CD4-positive, alpha-beta T cell treated with Interleukin-15 for 4 hours (primary cell): ENCODE measurements at regions not wholly inside any gene's neighbourhood (a gene's known extent, or its start where the extent isn't known, plus 50 kb on each side); places are given as distances from the start of the nearest gene placed in this dataset.
A peak's percentile ranks its signal among the peaks of the same experiment; 100 is the strongest.

ENCODE experiments used
- DNase-seq: peaks from one replicate; pipeline ENCODE4 v3.0.0-alpha.2; 2020; ENCODE audit warnings: low spot score

DNA sequence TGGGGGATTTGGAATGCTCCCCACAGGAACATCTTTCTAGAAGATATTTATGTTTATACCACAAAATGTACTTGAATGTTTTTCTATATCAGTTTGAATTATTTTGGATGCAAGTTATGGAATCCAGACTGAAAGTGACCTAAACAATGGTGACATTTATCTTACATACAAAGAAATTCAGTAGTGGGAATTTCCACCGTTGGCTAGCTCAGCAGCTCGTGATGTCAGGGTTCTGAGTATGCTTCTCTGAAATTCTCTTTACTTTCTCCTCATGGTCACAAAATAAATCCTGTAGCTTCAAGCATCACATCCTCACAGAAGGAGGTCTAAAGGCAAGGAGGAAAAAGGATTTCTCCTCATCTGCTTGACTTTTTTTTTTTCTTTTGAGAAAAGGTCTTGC, 105.3 kb downstream of the AKAIN1 start:
- no peak for DNase-seq

DNA sequence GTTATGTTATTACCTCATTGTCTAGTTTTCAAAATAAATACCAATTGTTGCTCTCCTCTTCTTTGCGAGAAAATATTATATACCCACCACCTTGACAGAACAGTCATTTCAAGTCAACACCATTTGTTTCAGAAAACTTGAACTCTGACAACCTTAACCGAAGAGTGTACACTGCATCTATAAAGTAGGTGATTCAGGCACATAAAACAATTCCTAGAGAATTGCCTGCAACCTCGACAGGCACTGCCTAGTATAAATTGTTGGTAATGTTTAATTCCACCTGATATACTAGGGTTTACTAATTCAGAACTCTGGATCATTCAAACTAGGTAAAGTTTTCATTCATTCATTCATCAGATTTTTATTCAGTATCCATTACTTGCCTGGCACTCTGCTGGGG, 121.8 kb downstream of the AKAIN1 start:
- no peak for DNase-seq

DNA sequence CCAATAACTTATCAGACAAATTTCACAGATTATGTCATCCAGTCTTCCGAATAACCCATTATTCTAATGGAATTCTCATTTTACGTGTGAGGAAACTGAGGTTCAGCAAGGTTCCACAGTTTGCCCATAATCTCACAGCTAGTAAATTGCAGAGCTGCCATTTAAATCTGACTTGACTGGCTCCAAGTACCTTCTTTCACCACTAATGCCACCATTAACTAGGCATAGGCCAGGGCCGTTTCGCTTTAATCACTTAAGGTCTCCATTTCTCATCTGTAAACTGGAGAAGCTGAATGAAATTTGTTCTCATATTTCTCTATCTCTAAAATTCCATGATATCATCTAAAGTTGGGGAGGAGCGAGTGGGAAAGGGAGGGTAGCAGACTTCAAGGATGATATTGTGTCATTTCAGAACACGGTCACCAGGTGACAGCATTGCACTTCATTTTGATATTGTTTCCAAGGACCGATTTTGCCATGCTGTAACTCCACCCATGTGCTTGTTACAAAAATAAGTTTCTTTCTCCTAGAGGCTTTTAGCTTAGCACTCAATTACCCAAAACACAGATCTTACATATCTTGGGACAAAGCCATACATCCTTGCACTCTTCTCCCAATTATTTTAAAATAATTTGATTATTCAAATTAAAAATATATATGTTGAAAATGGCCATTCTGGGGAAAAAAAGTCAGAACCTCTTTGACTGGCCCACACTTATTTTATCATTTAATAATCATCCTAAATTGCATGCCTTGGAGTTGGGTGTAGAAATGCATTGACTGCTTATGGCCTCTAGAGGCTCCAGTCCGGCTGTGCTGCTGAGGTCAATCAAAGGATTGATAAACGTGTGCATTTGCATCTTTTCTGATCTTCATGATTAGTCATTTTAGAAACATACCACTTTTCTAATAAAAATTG, 123.8 kb downstream of the AKAIN1 start:
- DNase-seq, result peak; percentile 15

DNA sequence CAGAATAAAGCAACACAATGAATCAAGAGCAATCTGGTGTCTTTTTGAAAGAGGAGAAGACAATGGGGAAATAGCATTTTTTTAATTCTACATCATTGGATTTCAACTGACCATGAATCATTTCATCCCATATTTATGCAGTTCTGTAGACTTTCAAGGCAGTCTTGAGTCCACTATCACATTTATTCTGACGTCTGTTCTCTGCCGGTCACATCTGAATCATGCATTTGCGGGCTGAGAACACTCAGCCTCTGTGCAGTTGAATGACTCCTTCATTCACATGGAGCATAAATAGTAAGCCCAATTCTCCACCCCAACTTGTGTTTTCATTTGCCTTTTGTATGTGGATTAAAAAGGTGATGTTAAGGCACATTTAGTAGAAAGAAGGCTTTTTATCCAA, 128.2 kb downstream of the AKAIN1 start:
- no peak for DNase-seq

DNA sequence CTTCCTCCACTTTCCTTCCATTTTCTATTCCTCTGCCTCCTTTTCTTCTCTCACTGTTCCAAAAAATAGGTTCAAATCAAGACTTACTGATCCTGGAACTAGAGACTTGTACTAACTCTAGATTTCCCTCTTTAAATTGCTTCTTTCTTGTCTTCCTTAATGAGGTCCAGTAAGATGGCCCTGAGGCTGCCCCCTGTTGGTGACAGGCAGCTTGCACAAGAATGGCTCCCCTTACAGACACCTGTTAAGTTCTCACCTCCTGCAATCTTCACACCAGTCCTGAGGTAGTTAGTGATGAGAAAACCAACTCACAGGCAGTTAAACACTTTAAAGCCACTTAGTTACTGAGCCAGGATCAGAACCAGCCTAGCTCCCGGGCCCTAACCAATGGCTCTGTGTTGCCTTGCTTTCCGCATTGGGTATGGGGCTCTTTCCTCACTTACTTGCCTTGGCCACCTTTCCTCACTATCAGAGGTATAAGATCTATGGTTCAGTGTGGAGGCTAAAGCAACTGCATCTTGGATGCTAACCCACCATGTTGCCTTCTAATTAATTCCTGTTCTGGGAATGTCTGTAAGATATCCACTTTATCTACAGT, 130.6 kb downstream of the AKAIN1 start:
- DNase-seq, result no peak

DNA sequence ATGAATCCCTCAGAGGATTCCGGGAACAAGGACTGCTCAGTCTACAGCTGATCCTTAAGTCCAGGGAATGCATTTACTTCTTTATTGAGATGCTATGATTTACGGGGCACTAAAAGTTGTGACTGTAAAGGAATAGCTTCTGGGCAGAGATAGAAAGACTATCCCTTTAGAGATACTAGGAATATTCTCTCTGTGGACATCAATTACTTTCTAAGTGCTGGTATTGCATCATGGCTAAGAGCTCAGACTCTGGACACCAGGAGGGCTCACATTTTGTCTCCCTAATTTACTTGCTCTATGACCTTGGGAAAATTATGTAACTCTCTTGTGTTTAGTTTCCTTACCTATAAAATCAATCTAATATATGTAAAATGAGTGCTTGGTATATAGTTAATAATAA, 131.4 kb downstream of the AKAIN1 start:
- DNase-seq, result no peak

DNA sequence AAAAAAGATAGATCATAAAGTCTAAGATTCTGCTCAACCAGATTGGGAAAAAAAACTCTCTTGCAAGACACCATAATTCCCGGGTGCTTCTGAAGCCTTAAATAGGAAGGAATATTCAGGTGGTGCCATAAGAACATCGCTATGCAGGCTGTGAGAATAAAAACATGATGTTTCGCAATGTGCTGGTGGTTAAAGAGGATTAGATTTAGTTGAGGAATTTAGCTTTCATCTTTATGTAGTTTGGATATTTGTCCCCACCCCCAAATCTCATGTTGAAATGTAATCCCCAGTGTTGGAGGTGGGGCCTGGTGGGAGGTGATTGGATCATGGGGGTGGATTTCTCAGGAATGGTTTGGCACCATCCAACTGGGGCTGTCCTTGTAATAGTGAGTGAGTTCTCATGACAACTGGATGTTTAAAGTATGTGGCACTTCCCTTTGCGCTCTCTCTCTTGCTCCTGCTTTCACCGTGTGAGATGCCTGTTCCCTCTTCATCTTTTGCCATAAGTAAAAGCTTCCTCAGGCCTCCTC, 132.2 kb downstream of the AKAIN1 start:
- no peak for DNase-seq

DNA sequence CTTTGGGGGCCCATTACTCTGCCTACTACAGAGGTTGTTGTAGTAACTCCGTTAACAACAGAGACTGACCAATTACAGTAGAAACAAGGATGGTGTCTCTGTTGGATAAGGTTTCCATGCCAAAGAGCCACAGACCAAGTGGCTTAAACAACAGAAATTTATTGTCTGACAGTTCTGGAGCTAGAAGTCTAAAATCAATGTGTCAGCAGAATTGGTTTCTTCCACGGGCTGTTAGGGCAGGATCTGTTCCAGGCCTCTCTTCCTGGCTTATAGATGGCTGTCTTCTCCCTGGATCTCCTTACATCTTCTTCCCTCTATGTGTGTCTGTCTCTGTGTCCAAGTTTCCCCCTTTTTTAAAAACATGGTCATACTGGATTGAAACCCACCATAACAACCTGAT, 135.3 kb downstream of the AKAIN1 start:
- DNase-seq, result no peak

DNA sequence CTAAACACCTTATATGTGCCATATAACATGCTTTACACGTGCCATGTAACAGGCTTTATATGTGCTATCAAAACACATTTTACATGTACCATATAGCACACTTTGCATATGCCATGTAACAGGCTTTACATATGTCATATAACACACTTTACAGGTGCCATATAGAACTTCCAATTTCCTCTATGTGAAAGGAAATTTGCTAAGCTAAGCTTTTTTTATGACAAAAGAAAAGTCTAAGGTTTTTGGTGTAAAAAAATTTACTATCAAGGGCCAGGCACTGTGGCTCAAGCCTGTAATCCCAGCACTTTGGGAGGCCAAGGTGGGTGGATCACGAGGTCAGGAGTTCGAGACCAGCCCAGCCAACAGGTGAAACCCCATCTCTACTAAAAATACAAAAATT, 136.5 kb downstream of the AKAIN1 start:
- DNase-seq, result no peak

DNA sequence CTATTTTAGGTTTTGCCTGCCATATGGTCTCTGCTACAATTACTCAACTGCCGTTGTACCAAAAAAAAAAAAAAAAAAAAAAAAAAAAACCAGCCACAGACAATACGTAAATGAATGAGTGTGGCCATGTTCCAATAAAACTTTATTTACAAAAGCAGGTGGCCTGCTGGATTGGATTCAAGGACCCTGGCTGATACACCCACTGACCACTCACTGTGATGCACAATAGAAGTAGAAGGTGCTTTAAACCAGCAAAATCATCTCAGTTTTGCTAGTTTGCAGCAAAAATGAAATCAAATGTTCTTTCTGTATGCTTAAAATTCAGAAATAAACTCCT, 137.4 kb downstream of the AKAIN1 start:
- no peak for DNase-seq

DNA sequence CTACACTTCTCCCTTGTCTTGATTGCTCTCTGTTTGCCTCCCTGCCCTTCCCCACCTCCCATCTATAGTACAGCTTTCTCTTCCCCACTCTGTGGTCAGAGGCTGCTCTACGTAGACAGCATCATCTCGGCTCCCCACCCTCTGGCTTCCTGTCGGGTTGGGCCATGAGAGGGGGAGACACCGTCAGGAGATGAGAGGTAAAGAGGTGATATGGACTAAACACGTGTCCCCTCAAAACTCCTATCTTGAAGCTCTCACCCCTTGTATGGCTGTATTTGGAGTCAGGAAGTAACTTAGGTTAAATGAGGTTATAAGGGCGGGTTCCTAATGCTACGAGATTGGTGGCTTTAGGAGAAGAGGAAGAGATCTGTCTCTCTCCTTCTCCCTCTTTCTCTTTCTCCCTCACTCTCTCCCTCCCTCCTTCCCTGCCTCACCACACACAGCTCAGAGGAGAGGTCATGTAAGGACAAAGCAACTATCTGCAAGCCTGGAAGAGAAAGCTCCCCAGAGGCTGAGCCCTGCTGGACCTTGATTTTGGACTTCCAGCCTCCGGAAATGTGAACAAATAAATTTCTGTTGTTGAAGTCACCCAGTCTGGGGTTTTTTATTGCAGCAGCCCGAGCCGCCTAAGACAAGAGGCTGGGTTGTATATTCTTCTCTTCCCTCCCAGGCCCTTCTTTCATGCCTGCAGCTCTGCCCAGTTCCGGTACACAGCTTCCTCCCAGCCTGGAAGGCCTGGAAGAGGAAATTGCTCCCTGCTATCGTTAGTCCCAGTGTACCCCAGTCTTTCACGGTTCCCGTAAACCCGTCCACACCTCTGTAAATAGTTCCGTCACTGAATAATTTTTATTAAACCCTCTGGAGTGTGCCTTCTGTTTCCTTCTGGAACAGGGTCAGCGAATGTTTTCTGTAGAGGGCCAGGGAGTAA, 138.0 kb downstream of the AKAIN1 start:
- DNase-seq, result peak; percentile 10

DNA sequence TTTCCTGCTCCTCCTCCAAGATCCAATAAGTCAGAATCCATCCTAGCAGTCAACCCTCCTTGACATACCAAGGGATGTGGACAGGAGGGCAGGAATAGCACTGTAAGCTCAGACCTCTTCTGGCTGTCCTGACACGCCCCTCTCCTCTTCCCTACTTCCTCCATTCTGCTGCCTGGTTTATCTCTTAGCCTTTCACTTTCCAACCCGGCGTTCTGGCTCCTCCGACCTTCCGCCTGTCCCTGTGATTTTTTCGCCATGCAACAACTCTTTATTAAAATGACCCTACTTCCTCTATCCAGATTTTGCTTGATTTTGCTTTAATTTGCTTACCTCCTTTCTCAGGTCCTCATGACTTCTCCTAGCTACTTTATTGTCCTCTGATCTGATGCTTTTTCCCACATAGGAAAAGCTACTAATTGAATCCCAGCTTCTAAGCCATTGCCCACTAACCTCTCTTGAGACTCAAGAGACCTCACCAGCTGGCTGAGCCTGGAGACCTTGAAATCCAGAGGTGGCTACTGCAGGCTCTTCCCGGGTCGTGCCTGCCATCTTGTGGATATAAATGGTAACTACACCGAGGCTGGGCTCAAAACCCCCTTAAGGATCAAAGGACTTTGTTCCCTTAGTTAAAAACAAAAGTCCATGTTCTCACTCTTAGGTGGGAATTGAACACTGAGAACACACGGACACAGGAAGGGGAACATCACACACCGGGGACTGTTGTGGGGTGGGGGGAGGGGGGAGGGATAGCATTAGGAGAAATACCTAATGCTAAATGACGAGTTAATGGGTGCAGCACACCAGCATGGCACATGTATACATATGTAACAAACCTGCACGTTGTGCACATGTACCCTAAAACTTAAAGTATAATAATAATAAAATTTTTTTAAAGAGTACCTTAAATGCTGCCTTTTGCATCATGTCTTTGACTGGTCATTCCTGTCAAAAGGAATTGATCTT, 139.4 kb downstream of the AKAIN1 start:
- DNase-seq, result peak; percentile 42

DNA sequence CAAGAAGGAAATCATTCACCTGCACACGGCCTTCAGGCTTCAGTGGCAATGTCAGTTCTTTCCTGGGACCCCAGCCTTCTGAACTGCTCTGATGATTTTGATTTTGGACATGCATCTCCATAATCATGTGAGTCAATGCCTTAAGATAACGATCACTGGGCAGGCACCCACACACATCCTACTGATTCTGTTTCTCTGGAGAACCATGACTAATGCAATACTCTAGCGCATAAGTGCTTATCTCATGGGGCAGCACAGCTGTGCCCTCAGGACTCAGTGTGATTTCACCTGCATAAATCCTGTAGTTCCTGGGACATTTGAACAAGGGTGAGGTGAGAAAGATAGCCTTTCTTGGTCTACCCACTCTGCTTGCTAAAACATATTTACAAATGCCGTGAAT, 144.6 kb downstream of the AKAIN1 start:
- DNase-seq, result no peak

DNA sequence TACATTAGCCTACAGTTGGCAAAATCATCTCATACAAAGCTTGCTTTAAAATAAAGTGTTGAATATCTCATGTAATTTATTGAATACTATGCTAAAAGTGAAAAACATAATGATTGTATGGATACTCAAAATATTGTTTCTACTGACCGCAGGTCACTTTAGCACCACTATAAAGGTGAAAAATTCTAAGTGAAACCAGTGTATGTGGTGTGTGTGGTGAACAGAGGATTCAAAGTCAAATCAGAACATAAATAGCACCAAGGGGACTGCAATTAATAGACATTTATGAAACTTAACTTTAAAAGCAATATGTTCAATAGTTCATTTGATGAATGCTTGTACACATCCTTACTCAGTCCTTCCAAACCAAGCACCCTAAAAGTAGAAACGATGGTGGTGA, 145.8 kb downstream of the AKAIN1 start:
- no peak for DNase-seq

DNA sequence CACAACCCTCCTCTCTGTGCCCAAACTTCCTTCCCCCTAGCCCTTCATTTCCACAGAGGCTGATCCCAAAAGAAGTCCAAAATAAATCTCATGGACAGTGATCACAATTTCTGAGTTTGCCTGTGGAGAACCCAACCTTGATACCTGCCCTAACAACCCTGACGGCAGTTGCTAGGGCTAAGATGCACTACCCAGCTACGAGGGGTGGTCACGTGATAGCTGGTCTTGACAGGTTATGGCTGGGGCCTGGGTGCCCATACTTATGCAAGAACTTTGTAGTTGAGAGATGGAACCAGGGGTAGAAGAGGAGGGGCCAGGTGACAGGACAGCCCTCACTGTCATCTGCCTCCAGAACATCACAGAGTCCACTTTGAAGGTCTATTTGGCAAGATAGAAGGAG, 147.9 kb downstream of the AKAIN1 start:
- no peak for DNase-seq

DNA sequence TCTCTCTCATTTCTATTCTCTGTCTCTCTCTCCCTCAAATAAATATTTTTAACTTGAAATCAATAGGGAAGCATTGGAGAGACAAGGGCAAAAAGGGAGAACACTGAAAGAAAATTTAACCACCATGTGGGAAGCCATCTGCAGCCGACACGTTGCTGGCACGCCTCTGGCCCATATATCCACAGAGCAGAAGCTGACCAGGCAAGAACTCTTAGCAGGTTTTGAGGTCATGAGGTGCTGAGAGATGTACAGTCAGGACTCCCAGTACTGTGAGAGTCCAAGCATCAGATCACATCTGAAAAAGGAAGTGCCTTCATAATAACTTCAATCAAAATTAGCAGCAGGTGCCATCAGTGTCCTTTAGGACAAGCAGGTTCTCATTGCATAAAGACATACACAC, 156.6 kb downstream of the AKAIN1 start:
- no peak for DNase-seq

DNA sequence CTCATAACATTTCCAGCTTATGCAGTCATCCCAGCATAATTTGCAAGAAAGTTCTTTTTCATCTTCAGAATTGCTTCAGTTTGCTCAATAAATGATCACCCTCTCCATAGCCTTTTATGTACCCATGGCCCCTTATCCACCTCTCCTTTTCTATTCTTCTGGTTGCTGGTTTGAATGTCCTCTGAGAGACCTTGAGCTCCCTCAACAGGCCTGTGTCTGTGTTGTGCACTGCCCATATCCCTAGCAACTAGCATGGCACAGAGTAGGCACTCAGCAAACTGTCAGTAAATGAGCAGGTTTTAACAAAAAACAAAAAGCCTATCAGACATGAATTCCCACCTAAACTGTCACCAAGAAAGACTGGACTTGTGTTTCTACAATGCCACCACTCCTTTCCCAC, 160.5 kb downstream of the AKAIN1 start:
- DNase-seq, result no peak

DNA sequence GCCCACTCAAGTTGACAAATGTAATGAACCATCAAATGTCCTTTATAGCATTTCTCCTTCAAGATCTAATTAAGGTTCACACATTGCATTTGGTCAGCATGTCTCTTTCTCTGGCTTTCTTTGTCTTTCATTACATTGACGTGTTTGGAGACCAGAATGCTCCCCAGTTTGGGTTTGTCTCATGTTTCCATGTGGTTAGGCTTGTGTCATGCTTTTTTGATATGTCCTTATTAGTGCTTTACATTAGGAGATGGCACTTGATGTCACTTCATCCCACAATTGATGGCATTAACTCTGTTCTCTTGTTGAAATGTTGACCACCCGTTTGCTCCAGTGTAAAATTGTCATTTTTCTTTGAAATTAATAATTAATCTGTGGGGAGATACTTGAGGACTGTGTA, 165.8 kb downstream of the AKAIN1 start:
- DNase-seq, result no peak

DNA sequence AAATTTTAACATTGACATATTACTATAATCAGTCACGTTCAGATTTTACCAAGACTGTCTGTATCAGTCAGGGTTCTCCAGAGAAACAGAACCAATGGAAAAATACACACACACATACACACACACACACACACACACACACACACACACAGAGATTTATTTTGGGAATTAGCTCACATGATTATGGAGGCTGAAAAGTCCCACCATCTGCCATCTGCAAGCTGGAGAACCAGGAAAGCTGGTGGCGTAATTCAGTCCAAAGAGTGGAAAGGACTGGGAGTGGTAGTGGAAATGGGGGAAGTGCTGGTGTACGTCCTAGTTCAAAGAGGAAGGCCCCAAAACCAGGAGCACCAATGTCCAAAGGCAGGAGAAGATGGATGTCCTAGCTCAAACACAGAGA, 166.4 kb downstream of the AKAIN1 start:
- DNase-seq, result no peak

DNA sequence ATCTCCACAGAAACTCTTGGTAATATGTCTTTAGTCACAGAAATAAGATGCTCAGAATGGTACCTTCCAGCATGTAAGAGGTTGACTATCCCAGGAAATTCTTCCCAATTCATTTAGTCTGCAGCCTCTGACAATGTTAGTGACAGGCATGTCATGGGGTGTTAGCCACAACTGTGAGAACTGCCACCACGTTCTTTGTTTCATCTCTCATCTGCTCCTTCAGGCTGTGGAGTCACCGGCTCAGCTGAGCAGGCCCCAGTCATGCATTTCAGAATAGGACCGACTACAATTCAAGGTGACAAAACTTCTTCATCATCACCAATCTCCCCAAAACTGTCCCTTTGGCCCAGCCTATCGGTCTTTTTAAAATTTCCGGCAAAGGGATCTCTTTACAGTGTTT, 167.5 kb downstream of the AKAIN1 start:
- DNase-seq, result no peak

DNA sequence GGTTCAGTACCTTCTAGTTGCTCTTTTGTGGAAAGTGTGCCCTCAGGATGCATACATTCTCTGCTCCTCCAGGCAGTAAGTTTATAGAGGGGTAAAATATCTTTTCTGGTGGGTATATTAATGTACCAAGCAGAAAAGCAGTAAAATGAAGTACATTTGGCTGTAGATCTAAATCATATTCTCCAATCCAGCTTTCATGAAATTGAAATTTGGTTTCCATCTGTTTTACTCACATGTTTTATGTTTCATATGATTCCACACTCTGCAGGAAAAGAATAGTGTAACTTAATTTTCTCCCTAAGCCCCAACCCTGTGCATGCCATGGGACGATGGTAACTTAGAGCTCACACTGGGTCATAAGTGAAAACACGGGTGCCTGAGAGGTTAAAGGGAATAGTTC, 172.3 kb downstream of the AKAIN1 start:
- no peak for DNase-seq
